Left lung (tissue), 4 donors: ENCODE measurements at regions not wholly inside any gene's neighbourhood (a gene's known extent, or its start where the extent isn't known, plus 50 kb on each side); places are given as distances from the start of the nearest gene placed in this dataset.

Source experiments
- ATAC-seq: fragments of 200-7000 bp; cut with Tn5 transposase; one replicate; pipeline ENCODE4 v1.9.1; 2020; ENCODE audit warnings: moderate library complexity
- DNase-seq, 4 donors: peaks; one replicate each; pipeline ENCODE4 v3.0.0-alpha.2; 2013 to 2020
- H3K27ac ChIP-seq, 2 donors: fragments of 200-600 bp; sonication (generic) in 1 of 2; one replicate each; pipeline versions ENCODE4 v1.5.0 to v1.8.0; 2020 to 2021
- H3K27me3 ChIP-seq, 2 donors: fragments of 200-600 bp; sonication (generic) in 1 of 2; one replicate each; pipeline versions ENCODE4 v1.5.0 to v1.8.0; 2020 to 2021
- H3K36me3 ChIP-seq, 2 donors: fragments of 200-600 bp; sonication (generic) in 1 of 2; one replicate each; pipeline versions ENCODE4 v1.5.0 to v1.8.0; 2020 to 2021
- H3K4me1 ChIP-seq, 2 donors: fragments of 200-600 bp; one replicate each; pipeline ENCODE4 v1.8.0; 2021
- H3K4me3 ChIP-seq, 2 donors: fragments of 200-600 bp; sonication (generic) in 1 of 2; one replicate each; pipeline versions ENCODE4 v1.5.0 to v1.8.0; 2020 to 2021; ENCODE audit warnings: mild to moderate bottlenecking in 1 of 2
- H3K9me3 ChIP-seq, 2 donors: fragments of 200-600 bp; sonication (generic) in 1 of 2; one replicate each; pipeline versions ENCODE4 v1.5.0 to v1.8.0; 2020 to 2021
- CTCF ChIP-seq, 2 donors: fragments of 200-600 bp; sonication (generic) in 1 of 2; IDR thresholded peaks; one replicate each; pipeline versions ENCODE4 v1.5.0 to v1.8.0; 2021; ENCODE audit warnings: antibody characterized with exemption in 2 of 2
- intact Hi-C, 2 donors: fragments of 100-400 bp; cut with DNase I; formaldehyde crosslinking; loops; one replicate each; pipeline versions ENCODE4 v1.11.2 to v1.14.2; 2022
- donor health status: DM: no; HTN: yes; CAD: no.
- donor health status: DM: no; HTN: no; CAD: no.

- no peaks in the 10 kb centered on the region for H3K4me1 ChIP-seq
- no peak overlapping the region for H3K27ac ChIP-seq
- no peak for TF ChIP-seq CTCF (IDR thresholded peaks at IDR 0.05)
- ATAC-seq = no peak
- H3K27me3 ChIP-seq = no peaks in the 10 kb centered on the region
- H3K9me3 ChIP-seq = peaks cover 0 to 21% of the 10 kb centered on the region in 2 donors
- DNase-seq = no peak
- H3K36me3 ChIP-seq = no peaks in the 10 kb centered on the region
- intact Hi-C loops = no loop called here
- no peak overlapping the region for H3K4me3 ChIP-seq
Measured at GRCh38 chr10:130464426-130464825, 328.2 kb downstream of the GLRX3 start.

- Histone ChIP-seq H3K4me3 (no peak overlapping the region), H3K27ac (no peak overlapping the region), H3K36me3 (no peaks in the 10 kb centered on the region), H3K4me1 (no peaks in the 10 kb centered on the region), H3K27me3 (peaks cover 0 to under 1% of the 10 kb centered on the region in 2 donors), H3K9me3 (peaks cover 0 to 21% of the 10 kb centered on the region in 2 donors)
- ATAC-seq (no peak), DNase-seq (no peak)
- intact Hi-C loops = no loop called here
- no peak for TF ChIP-seq CTCF (IDR thresholded peaks at IDR 0.05)
Measured at GRCh38 chr10:130466271-130466997, 330.2 kb downstream of the GLRX3 start.

- intact Hi-C loops = no loop called here
- H3K27me3 ChIP-seq = peaks cover 0 to 7% of the 10 kb centered on the region in 2 donors
- no peak for ATAC-seq
- DNase-seq = no peak
- H3K9me3 ChIP-seq = peaks cover 0 to 21% of the 10 kb centered on the region in 2 donors
- TF ChIP-seq CTCF (IDR thresholded peaks at IDR 0.05) = no peak
- H3K27ac ChIP-seq = no peak overlapping the region
- H3K36me3 ChIP-seq = no peaks in the 10 kb centered on the region
- no peaks in the 10 kb centered on the region for H3K4me1 ChIP-seq
- H3K4me3 ChIP-seq = no peak overlapping the region
Measured at GRCh38 chr10:130470286-130470685, 334.1 kb downstream of the GLRX3 start.

- H3K27me3 ChIP-seq = peaks cover 0 to 7% of the 10 kb centered on the region in 2 donors
- H3K9me3 ChIP-seq = peaks cover 0 to 21% of the 10 kb centered on the region in 2 donors
- no peak overlapping the region for H3K27ac ChIP-seq
- no peak overlapping the region for H3K4me3 ChIP-seq
- no peak for DNase-seq
- no peaks in the 10 kb centered on the region for H3K4me1 ChIP-seq
- intact Hi-C loops = no loop called here
- H3K36me3 ChIP-seq = no peaks in the 10 kb centered on the region
- ATAC-seq = no peak
- no peak for TF ChIP-seq CTCF (IDR thresholded peaks at IDR 0.05)
Measured at GRCh38 chr10:130470973-130471372, 334.8 kb downstream of the GLRX3 start.

- Histone ChIP-seq H3K9me3 (peaks cover 0 to 21% of the 10 kb centered on the region in 2 donors), H3K4me1 (no peaks in the 10 kb centered on the region), H3K27me3 (peaks cover 0 to 10% of the 10 kb centered on the region in 2 donors), H3K4me3 (no peak overlapping the region), H3K27ac (no peak overlapping the region), H3K36me3 (no peaks in the 10 kb centered on the region)
- no peak for DNase-seq
- intact Hi-C loops = no loop called here
- TF ChIP-seq CTCF (IDR thresholded peaks at IDR 0.05) = no peak
- no peak for ATAC-seq
Measured at GRCh38 chr10:130471486-130471885, 335.3 kb downstream of the GLRX3 start.
